Tibial nerve (tissue), 4 donors: ENCODE measurements at regions not wholly inside any gene's neighbourhood (a gene's known extent, or its start where the extent isn't known, plus 50 kb on each side); places are given as distances from the start of the nearest gene placed in this dataset.

Experiments
- EP300 ChIP-seq, 2 donors: sonication (generic); formaldehyde crosslinking; IDR thresholded peaks; one replicate each; pipeline ENCODE4 v1.6.1; 2017; ENCODE audit warnings: antibody characterized with exemption in 2 of 2, mild to moderate bottlenecking in 1 of 2
- TF ChIP-seq, protein P1 (sequence below), 5 experiments: fragments of 200-600 bp in 3 of 5; fragments of 450-650 bp in 2 of 5; sonication (generic) in 3 of 5; IDR thresholded peaks; one replicate each; pipeline ENCODE4 v1.5.1; 2016 to 2019; ENCODE audit warnings: antibody characterized with exemption in 5 of 5, mild to moderate bottlenecking in 3 of 5, moderate library complexity in 2 of 5

DNA sequence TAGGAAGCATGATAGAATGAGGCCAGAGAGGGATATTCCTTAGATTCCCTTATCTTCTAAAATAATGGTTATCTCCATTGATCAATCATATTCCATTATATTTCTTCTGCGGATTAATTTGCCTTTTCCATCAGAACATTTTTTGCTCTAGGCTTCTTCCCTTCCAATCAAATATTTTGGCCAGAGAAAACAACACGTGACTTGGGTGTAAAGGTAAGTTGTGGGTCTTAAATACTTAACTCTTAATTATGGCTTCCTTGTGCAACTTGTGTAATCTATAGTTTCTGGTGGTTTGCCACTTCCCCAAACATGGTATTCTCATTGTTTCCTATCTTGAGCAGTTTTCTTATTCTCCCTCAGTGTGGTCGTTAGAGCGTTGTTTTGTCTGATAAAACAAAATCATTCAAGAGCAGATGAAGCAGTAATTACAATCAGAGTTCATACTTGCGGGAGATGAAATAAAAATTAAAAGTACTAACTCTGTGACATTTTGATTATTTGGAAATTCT lies 889.3 kb downstream of the MAT2B start:
- TF ChIP-seq, protein P1, sequence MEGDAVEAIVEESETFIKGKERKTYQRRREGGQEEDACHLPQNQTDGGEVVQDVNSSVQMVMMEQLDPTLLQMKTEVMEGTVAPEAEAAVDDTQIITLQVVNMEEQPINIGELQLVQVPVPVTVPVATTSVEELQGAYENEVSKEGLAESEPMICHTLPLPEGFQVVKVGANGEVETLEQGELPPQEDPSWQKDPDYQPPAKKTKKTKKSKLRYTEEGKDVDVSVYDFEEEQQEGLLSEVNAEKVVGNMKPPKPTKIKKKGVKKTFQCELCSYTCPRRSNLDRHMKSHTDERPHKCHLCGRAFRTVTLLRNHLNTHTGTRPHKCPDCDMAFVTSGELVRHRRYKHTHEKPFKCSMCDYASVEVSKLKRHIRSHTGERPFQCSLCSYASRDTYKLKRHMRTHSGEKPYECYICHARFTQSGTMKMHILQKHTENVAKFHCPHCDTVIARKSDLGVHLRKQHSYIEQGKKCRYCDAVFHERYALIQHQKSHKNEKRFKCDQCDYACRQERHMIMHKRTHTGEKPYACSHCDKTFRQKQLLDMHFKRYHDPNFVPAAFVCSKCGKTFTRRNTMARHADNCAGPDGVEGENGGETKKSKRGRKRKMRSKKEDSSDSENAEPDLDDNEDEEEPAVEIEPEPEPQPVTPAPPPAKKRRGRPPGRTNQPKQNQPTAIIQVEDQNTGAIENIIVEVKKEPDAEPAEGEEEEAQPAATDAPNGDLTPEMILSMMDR (IDR thresholded peaks at IDR 0.05) = no peak
- no peak for TF ChIP-seq EP300 (IDR thresholded peaks at IDR 0.05)
